ENCODE measurements at regions not wholly inside any gene's neighbourhood (a gene's known extent, or its start where the extent isn't known, plus 50 kb on each side); places are given as distances from the start of the nearest gene placed in this dataset.
"Not testable (repeated sequence)": the region's sequence is repeated elsewhere in the genome, so short reads cannot be mapped to it uniquely, and the experiment has no call there.

- H3K9me3 ChIP-seq (ENCODE audit: control insufficient read depth, low read length): peaks cover 23% of the 10 kb centered on the region
- no peak overlapping the region for H4K8ac ChIP-seq (ENCODE audit: low read length)
- H3K27me3 ChIP-seq (ENCODE audit: control insufficient read depth in 1 of 2, insufficient read depth in 1 of 2, low read length in 2 of 2): no peaks in the 10 kb centered on the region
- H3K79me1 ChIP-seq (replicated peaks; ENCODE audit: low read length, poor library complexity, severe bottlenecking): no peaks in the 10 kb centered on the region
- H3K4me1 ChIP-seq (ENCODE audit: control insufficient read depth, insufficient read depth, low read depth, low read length): no peaks in the 10 kb centered on the region
- no peak overlapping the region for H2AK5ac ChIP-seq (ENCODE audit: low read length, severe bottlenecking)
- 79% methylated on average over 2 of the region's 3 CpGs for WGBS
- H3K18ac ChIP-seq (ENCODE audit: low read depth in 1 of 2, low read length in 2 of 2): no peak overlapping the region
- H3K14ac ChIP-seq (ENCODE audit: low read length in 2 of 2): no peak overlapping the region
- no peak overlapping the region for H3K4ac ChIP-seq (ENCODE audit: low read depth in 1 of 2, low read length in 2 of 2)
- no peak overlapping the region for H2BK5ac ChIP-seq (ENCODE audit: low read depth, low read length, poor library complexity, severe bottlenecking)
- H3K36me3 ChIP-seq (ENCODE audit: control insufficient read depth in 1 of 2, insufficient read depth in 2 of 2, low read depth in 1 of 2, low read length in 2 of 2): no peaks in the 10 kb centered on the region
- no peak overlapping the region for H2BK15ac ChIP-seq (ENCODE audit: low read depth, poor library complexity, severe bottlenecking)
- H4K91ac ChIP-seq (ENCODE audit: low read length): no peak overlapping the region
- DNase-seq: no peak
- no peak overlapping the region for H3K23ac ChIP-seq (ENCODE audit: low read length in 2 of 2)
- H3K9ac ChIP-seq (ENCODE audit: low read length): peak overlapping the region; percentile 7
- no peak overlapping the region for H3K27ac ChIP-seq (ENCODE audit: low read length, poor library complexity, severe bottlenecking)
- H2BK120ac ChIP-seq (ENCODE audit: low read depth, low read length): no peak overlapping the region
- no peak overlapping the region for H3K4me2 ChIP-seq (ENCODE audit: low read length, poor library complexity, severe bottlenecking)
- H2AFZ ChIP-seq (ENCODE audit: low read depth, low read length): no peak overlapping the region
- no peak overlapping the region for H3K4me3 ChIP-seq (ENCODE audit: insufficient read depth in 1 of 2, low read depth in 1 of 2, low read length in 2 of 2)
- H2BK12ac ChIP-seq (ENCODE audit: low read length in 2 of 2): no peak overlapping the region
Observed at GRCh38 chr18:8930990-8931616, 171.4 kb upstream of the NDUFV2 start.

GRCh38 chr18:8932866-8933265, 169.6 kb upstream of the NDUFV2 start:
- Histone ChIP-seq H2BK15ac (ENCODE audit: low read depth, poor library complexity, severe bottlenecking) (no peak overlapping the region), H3K18ac (ENCODE audit: low read depth in 1 of 2, low read length in 2 of 2) (no peak overlapping the region), H3K27me3 (ENCODE audit: control insufficient read depth in 1 of 2, insufficient read depth in 1 of 2, low read length in 2 of 2) (no peaks in the 10 kb centered on the region), H3K27ac (ENCODE audit: low read length, poor library complexity, severe bottlenecking) (no peak overlapping the region), H2BK12ac (ENCODE audit: low read length in 2 of 2) (no peak overlapping the region), H3K36me3 (ENCODE audit: control insufficient read depth in 1 of 2, insufficient read depth in 2 of 2, low read depth in 1 of 2, low read length in 2 of 2) (no peaks in the 10 kb centered on the region), H4K8ac (ENCODE audit: low read length) (no peak overlapping the region), H3K4me3 (ENCODE audit: insufficient read depth in 1 of 2, low read depth in 1 of 2, low read length in 2 of 2) (no peak overlapping the region), H2BK5ac (ENCODE audit: low read depth, low read length, poor library complexity, severe bottlenecking) (no peak overlapping the region), H3K4me2 (ENCODE audit: low read length, poor library complexity, severe bottlenecking) (no peak overlapping the region), H2AFZ (ENCODE audit: low read depth, low read length) (no peak overlapping the region), H4K91ac (ENCODE audit: low read length) (no peak overlapping the region), H2AK5ac (ENCODE audit: low read length, severe bottlenecking) (no peak overlapping the region), H3K23ac (ENCODE audit: low read length in 2 of 2) (no peak overlapping the region), H3K4me1 (ENCODE audit: control insufficient read depth, insufficient read depth, low read depth, low read length) (peaks cover 4% of the 10 kb centered on the region), H3K9me3 (ENCODE audit: control insufficient read depth, low read length) (peaks cover 10% of the 10 kb centered on the region), H3K79me1 (replicated peaks; ENCODE audit: low read length, poor library complexity, severe bottlenecking) (no peaks in the 10 kb centered on the region), H2BK120ac (ENCODE audit: low read depth, low read length) (no peak overlapping the region), H3K14ac (ENCODE audit: low read length in 2 of 2) (no peak overlapping the region), H3K4ac (ENCODE audit: low read depth in 1 of 2, low read length in 2 of 2) (no peak overlapping the region), H3K9ac (ENCODE audit: low read length) (no peak overlapping the region)
- DNase-seq: no peak

- Histone ChIP-seq H3K4ac (ENCODE audit: low read depth in 1 of 2, low read length in 2 of 2) (no peak overlapping the region), H3K4me3 (ENCODE audit: insufficient read depth in 1 of 2, low read depth in 1 of 2, low read length in 2 of 2) (no peak overlapping the region), H2AFZ (ENCODE audit: low read depth, low read length) (no peak overlapping the region), H2BK5ac (ENCODE audit: low read depth, low read length, poor library complexity, severe bottlenecking) (no peak overlapping the region), H3K4me1 (ENCODE audit: control insufficient read depth, insufficient read depth, low read depth, low read length) (peaks cover 4% of the 10 kb centered on the region), H3K4me2 (ENCODE audit: low read length, poor library complexity, severe bottlenecking) (no peak overlapping the region), H3K18ac (ENCODE audit: low read depth in 1 of 2, low read length in 2 of 2) (no peak overlapping the region), H3K27me3 (ENCODE audit: control insufficient read depth in 1 of 2, insufficient read depth in 1 of 2, low read length in 2 of 2) (no peaks in the 10 kb centered on the region), H4K91ac (ENCODE audit: low read length) (no peak overlapping the region), H3K9ac (ENCODE audit: low read length) (no peak overlapping the region), H3K9me3 (ENCODE audit: control insufficient read depth, low read length) (peaks cover 8% of the 10 kb centered on the region), H3K14ac (ENCODE audit: low read length in 2 of 2) (no peak overlapping the region), H2BK12ac (ENCODE audit: low read length in 2 of 2) (no peak overlapping the region), H3K27ac (ENCODE audit: low read length, poor library complexity, severe bottlenecking) (no peak overlapping the region), H2BK15ac (ENCODE audit: low read depth, poor library complexity, severe bottlenecking) (no peak overlapping the region), H3K79me1 (replicated peaks; ENCODE audit: low read length, poor library complexity, severe bottlenecking) (no peaks in the 10 kb centered on the region), H2BK120ac (ENCODE audit: low read depth, low read length) (no peak overlapping the region), H3K23ac (ENCODE audit: low read length in 2 of 2) (no peak overlapping the region), H4K8ac (ENCODE audit: low read length) (no peak overlapping the region), H3K36me3 (ENCODE audit: control insufficient read depth in 1 of 2, insufficient read depth in 2 of 2, low read depth in 1 of 2, low read length in 2 of 2) (no peaks in the 10 kb centered on the region), H2AK5ac (ENCODE audit: low read length, severe bottlenecking) (no peak overlapping the region)
- DNase-seq: no peak
- 93% methylated on average over 1 of the region's 1 CpG for WGBS
Observed at GRCh38 chr18:8933714-8934284, 168.7 kb upstream of the NDUFV2 start.

GRCh38 chr18:8935346-8935745, 167.2 kb upstream of the NDUFV2 start:
- not testable (repeated sequence) for H3K9me3 ChIP-seq (ENCODE audit: control insufficient read depth, low read length); H3K4me3 ChIP-seq (ENCODE audit: insufficient read depth in 1 of 2, low read depth in 1 of 2, low read length in 2 of 2); DNase-seq; H2AFZ ChIP-seq (ENCODE audit: low read depth, low read length); H3K18ac ChIP-seq (ENCODE audit: low read depth in 1 of 2, low read length in 2 of 2); H3K27me3 ChIP-seq (ENCODE audit: control insufficient read depth in 1 of 2, insufficient read depth in 1 of 2, low read length in 2 of 2); H3K4me2 ChIP-seq (ENCODE audit: low read length, poor library complexity, severe bottlenecking); H3K4me1 ChIP-seq (ENCODE audit: control insufficient read depth, insufficient read depth, low read depth, low read length); H2AK5ac ChIP-seq (ENCODE audit: low read length, severe bottlenecking); H3K79me1 ChIP-seq (replicated peaks; ENCODE audit: low read length, poor library complexity, severe bottlenecking); H3K23ac ChIP-seq (ENCODE audit: low read length in 2 of 2); H3K9ac ChIP-seq (ENCODE audit: low read length); H2BK15ac ChIP-seq (ENCODE audit: low read depth, poor library complexity, severe bottlenecking); H3K4ac ChIP-seq (ENCODE audit: low read depth in 1 of 2, low read length in 2 of 2); H2BK120ac ChIP-seq (ENCODE audit: low read depth, low read length); H2BK5ac ChIP-seq (ENCODE audit: low read depth, low read length, poor library complexity, severe bottlenecking); H3K36me3 ChIP-seq (ENCODE audit: control insufficient read depth in 1 of 2, insufficient read depth in 2 of 2, low read depth in 1 of 2, low read length in 2 of 2); H4K91ac ChIP-seq (ENCODE audit: low read length); H2BK12ac ChIP-seq (ENCODE audit: low read length in 2 of 2); H3K27ac ChIP-seq (ENCODE audit: low read length, poor library complexity, severe bottlenecking); H3K14ac ChIP-seq (ENCODE audit: low read length in 2 of 2); H4K8ac ChIP-seq (ENCODE audit: low read length)
- WGBS: 97% methylated on average over 12 of the region's 24 CpGs
